Dedifferentiated amniotic fluid mesenchymal stem cell (primary cell): ENCODE measurements at regions not wholly inside any gene's neighbourhood (a gene's known extent, or its start where the extent isn't known, plus 50 kb on each side); places are given as distances from the start of the nearest gene placed in this dataset.

ENCODE experiments used
- DNase-seq: peaks from one replicate; pipeline ENCODE4 v3.0.0-alpha.2; 2016; ENCODE audit errors: extremely low spot score

- no peak for DNase-seq
These were observed 51.1 kb upstream of the LGALSL start for GRCh38 chr2:64402876-64403275.

- DNase-seq: no peak
These were observed 50.5 kb upstream of the LGALSL start for GRCh38 chr2:64403426-64403825.

- DNase-seq: no peak
These were observed 49.8 kb upstream of the LGALSL start for GRCh38 chr2:64404002-64404731.
